Activated CD4-positive, alpha-beta T cell treated with anti-CD3 and anti-CD28 coated beads for 48 hours (primary cell): ENCODE measurements at regions not wholly inside any gene's neighbourhood (a gene's known extent, or its start where the extent isn't known, plus 50 kb on each side); places are given as distances from the start of the nearest gene placed in this dataset.

ENCODE experiments used
- DNase-seq: peaks from one replicate; pipeline ENCODE4 v3.0.0-alpha.2; 2020

DNA sequence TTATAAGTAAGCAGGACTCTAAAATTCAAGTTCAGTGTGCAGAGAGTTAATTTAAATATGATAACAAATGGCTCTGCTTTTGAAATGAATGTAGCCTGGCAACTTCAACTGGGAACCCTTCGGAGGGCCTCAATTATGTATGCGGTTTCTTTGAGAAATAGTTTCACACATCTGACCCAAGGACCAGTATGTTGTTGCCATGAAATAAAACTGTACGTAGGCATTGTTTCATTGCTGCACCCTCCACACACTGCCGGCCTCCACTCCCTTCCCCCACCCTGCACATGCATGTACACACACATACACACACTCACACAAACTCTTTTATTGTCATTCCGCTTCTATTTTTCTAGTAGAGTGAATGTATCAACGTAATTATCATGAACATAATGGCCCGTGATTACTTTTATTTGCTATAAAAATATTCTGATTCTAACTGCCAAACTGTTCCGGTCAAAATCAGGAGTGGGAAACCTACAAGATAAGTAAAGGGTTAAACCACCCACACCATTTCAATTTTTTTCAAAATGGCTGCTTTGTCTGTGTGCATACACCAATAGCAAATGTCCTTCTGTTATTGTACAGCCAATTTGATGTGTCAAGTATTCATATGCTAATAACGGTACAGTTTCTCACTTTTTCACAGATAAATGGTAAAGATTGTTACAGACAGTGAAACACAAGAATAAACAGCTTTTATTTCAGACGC, 215.5 kb upstream of the TMEM161B start:
- DNase-seq: no peak

DNA sequence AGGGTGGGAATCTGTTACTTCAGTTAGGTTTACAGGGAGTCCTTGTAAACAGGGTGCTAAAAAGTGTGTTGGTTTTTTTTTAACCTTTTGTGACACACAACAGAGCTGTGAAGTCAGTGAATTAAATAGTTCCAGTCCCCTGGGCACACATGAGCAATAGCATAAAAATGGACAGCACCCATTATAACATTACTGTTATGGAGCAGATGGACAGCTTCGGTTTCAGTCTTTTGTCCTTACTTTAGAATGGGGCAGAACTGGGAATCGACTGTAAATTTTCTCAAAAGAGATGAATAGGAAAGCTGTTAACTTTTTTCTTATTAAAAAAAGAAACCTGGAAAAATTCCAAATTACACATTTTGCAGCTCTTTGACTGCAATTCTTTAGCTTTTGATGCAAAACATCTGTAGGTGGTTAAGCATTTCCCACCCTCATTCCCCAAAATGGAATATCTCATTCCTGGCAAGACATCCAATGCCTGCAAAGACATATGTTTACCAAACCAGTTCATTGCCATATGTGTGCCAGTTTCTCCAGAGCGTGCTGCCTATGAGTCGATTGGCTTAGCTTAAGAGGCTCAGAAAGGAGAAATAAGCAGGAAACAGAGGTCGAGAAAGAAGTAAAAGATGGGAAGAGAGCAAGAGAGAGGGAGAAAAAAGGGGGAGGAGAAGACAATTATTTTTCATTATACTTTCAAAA, 212.3 kb upstream of the TMEM161B start:
- no peak for DNase-seq

DNA sequence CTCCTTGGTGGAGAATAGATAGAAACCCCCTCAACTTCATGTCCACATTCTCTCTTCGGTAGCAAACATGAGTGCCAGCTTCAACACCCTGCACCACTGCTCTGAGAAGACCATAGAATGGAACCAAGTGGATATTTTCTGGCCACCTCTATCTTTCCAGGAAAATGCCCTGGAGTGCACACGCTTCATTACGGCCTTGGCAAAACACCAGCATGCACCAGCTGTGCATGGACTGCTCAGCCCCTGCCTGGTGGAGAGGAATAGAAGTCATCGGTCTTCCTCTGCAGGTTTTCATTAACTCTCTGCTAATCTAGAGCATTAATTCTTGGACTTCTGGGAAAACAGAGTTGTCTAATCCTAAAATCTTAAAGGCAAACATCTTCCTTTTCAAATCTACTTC, 211.6 kb upstream of the TMEM161B start:
- no peak for DNase-seq

DNA sequence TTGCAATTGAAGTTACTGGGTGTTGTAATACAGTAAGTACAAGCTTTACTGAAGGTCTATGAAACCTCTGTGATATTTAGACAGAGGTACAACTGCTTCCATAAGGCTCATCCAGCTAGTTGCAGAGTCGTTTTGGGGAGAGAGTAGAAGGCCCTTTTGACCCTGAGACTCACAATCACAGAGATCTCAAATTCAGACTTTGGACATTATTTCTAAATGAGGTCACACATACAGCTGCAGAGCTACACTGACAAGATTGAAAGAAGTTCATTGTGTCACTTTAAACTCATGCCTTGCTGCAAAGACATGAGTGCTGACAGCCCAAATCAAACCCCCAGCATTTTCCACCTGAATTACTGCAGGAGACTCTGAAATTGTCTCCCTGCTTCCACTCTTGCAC, 205.9 kb upstream of the TMEM161B start:
- DNase-seq: no peak

DNA sequence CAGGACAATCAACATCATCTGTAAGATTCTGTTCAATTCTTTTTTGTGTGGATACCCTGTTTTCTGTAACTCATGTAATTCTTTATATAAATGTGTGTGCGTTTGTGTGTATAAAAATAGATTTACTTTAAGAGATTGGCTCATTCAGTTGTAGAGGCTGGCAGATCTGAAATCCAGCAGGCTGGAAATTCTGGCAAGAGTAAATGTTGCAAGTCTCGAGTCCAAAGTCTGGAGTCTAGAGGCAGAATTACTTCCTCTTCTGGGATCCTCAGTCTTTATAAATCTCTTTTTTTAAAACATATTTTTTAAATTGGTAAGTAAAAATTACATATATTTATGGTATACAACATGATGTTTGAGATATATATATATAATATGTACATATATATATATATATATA, 202.1 kb upstream of the TMEM161B start:
- DNase-seq: no peak

DNA sequence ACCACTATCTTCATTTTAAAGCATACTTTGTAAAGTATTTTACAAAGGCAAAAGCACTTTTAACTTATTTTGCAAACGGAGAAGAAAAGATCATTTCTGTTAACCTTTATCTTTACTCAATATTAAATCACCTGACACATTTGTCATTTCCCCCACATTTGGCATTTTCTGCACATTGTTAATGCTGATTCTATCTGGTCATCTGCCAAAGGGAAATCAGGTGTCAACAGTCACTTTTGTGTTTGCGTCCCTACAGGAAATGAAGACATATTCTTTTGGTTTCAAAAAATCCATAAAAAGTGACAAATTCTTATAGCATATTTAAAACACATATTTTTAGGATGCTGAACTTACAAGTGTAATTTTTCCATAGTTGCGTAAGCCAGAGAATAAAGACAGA, 191.3 kb upstream of the TMEM161B start:
- DNase-seq: no peak

DNA sequence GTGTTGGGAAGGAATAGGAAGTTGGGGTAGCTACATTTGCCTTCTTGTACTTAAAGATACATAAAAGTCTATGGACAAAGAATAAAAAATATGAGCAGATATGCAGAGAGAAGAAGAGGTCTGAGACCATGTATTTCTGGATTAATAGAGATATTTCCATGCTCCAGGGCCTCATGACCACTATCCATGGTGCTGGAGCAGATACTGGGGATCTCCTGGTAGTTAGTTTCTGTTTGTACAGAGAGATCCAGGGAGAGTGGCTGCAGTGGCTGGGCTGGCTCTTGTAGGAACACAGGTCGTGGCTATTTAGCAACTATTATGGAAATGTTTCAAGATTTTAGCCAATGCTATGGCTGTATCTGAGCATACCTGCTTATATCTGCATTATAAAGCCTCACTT, 184.2 kb upstream of the TMEM161B start:
- DNase-seq: no peak

DNA sequence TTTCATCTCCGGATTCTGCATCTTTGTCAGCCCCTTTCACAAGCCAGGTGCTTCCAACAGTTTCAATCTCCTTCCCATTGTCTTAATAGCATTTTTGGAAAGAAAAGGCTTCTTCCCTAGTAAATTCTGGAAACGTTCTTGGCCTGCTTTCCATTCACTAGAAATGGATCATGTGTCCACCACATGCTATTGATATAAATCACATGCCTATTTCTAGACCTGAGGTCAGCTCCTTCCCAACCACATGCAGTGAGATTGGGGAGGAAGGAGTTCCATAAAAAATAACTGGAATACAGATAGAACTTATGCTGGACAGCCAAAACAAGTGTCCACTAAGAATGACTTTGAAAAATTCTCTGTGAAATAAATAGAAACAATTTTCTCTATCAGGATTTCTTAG, 181.6 kb upstream of the TMEM161B start:
- no peak for DNase-seq

DNA sequence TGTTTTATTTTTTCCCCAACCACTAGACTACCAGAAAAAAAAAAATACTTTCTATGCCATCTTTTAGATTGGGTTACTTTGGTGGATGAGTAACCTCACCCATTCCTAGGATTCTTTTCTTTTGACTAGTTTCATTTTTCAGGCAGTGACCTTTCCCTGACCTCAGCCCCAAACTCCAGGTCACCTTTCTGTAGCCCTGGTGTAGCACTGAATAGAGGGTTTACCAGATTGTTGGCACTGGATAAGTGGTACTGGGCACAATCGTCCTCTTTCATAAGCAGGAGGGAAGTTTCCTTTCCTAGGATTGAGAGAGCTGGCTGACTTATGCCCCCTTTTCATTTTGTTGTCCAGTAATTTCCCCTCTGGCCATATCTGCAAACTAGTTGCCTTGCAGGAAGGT, 169.4 kb upstream of the TMEM161B start:
- no peak for DNase-seq

DNA sequence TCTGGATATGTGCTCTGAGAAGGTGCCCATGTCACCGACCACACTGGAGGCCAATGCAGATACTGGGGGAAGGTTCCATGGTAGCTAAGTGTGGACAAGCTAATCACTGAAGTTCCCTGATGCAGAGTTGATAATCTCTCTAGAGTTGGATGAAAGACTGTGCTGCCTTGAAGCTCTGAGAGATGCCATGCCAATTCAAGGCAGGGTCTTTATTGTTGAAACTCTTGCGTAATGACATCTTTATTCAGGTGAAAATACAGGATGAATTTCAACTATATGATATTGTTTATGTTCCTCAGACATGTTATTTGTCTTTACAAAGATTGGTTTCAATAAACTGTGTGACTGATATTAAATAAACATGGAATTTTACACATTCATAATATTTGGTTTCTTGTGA, 167.6 kb upstream of the TMEM161B start:
- DNase-seq: no peak

DNA sequence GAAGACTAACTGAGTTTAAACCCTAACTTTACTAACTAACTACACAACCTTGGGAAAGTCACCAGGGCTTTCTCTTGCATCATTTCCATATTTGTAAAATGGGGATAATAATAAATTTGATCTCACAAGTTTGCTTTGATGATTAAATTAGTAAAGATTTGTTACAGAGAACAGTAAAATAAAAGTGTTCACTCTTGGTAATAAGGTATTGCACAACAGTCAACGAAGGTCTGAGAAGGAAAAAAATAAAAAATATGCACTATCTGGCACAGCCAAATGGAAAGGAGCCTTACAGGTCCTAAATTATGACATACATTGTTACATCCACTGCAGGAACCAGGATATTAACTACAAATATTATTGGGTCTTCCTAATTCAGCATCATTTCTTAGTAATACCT, 160.0 kb upstream of the TMEM161B start:
- DNase-seq: no peak

DNA sequence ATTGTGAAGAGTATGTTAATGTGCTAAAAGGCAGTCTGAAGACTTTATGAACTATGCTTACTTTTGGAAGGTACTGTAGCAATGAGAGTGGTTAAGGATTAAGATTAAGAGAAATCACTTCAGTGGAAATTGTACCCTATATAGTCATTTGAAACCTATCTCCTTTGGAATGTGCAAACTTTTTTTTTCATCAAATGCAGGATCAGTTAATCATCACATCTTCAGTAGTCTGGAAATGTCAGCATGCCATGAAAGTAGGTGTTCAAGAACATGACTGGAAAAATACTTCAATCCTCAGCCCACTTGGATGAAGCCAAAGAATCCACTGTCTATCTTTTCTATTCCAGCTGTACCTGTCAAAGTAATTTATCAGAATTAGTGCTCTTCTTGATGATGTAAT, 157.8 kb upstream of the TMEM161B start:
- no peak for DNase-seq

DNA sequence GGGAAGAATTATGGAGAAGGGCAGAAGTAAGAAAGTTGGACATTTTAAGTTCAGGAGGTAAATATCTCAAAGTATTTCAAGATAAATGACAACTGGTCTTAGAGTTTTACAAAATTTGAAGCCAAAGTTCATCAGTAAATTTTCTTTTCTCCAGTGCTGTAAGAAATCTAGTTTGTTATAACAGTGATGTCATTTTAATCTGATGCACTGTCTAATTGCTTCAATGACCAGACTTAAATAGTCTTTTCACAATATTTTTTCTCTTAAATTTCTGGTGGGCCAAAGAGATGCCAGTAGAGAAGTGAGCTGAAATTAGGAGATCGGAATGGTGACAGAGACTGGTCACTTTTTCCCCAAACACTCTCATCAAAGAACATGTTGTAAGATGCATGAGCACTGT, 156.5 kb upstream of the TMEM161B start:
- DNase-seq: no peak

DNA sequence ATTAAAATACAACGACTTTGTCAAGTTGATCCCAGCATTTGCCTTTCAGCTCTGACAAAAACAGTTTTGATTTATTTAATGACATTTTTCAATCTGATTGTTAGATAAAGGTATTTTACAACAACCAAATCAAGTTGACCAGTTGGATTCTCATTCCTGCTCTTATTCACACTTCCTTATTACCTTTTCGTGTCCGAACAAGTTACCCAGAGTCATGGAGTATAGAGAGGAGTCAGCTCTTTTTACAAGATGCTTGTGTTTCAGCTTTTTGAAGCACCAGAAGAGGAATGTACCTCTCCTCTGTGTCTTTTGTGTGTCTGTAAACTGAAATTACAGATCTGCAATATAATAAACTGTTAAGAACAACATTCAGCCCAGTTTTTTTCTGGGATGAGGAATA, 151.3 kb upstream of the TMEM161B start:
- no peak for DNase-seq

DNA sequence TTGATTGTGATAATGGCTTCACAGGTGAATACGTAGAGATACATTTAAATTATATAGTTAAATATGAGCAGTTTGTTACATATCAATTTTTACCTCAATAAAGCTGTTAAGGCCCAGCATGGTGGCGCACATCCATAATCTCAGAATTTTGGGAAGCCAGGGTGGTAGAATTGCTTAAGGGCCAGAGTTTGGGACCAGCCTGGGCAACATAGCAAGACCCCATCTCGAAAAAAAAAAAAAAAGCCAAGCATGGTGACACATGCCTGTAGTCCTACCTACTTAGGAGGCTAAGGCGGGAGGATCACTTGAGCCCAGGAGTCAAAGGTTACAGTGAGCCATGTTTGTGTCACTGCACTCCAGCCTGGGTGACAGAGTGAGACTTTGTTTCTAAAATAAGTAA, 138.7 kb upstream of the TMEM161B start:
- no peak for DNase-seq

DNA sequence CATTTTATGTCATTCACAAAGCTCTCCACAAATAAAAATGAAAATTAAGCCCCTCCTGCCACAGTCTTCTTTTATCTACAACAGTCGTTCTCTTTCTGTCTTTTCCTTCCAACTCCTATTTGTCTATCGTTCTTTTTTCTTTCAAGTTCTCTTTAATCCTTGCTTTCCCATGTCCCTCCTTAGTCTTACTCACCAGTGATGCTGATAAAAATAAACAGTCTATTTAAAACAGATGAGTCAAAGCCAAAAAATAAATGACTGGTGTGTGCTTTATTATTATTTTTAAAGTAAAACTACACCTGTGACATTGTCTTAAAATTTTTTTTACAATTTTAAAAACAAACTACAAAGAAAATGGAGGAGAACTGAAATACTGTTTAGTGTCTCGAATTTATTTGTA, 137.1 kb upstream of the TMEM161B start:
- no peak for DNase-seq

DNA sequence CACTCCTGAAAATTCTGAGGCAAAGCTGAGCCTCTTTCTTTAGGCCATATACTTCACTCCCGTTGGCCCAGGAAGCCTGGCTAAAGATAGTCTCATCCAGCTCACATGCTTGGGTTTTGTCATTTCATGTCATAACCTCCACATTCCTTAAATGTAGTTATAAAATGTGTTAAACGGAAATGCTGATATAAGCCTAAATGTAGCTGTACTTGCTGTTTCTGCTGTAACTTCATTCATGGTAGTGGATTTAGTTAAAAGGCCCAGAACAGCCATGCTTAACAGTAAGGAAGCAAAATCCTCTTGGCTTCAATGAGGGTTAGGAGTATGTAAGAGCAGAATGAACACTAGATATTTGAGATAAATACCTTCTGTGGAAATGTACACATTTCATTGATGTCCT, 135.8 kb upstream of the TMEM161B start:
- no peak for DNase-seq

DNA sequence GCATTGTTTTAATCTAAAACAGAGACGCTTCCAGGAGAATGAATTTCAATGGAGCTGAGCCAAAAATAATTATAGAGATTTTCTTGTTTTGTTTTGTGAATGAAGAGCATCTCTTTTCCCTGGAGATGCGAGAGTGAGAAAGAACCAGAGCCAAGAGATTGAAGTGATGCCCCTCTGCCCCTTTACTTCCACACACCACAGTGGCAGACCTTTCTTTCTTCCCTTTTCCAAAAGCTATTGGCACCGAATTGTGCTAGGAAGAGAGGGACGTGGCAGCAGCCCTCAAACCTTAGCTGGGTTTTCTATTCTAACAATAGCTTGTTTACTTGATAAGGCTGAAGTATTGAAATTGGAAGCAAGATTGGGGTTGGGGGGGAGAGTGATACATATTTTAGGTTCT, 133.0 kb upstream of the TMEM161B start:
- no peak for DNase-seq

DNA sequence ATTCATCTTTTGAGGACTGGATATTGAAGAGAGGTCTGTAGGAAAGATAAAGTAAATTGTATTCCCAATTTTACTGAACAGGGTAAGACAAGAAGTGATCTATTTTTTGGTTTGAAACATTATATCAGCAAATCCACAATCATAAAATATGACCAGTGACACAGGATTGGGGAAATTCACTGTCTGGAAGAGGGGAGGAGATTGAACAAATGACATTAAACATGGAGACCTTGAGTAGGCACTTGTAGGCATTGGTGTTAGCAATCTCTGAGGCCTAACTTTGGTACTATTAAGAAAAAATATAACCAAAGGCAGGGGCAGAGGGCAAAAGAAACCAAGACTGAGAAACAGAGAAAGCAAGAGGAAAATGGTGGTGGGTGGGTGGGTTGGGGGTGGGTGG, 132.6 kb upstream of the TMEM161B start:
- no peak for DNase-seq

DNA sequence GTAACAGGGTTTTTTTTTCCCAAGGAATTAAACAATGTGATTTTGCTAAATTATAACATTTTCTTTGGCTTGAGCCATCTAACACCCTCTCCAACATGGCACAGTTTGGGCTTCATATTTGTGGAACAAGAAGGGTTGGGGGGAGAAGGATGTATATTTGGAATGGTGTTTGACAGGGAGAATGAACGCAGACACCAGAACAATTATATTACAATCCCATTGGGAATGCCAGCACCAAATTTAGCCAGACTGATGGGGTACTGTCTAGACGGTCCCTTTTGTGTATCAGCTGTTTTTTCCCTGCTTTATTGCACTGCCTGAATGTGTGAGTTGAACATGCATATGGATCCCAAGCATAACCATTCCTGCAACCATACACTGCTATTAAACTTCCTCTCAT, 130.9 kb upstream of the TMEM161B start:
- DNase-seq: no peak

DNA sequence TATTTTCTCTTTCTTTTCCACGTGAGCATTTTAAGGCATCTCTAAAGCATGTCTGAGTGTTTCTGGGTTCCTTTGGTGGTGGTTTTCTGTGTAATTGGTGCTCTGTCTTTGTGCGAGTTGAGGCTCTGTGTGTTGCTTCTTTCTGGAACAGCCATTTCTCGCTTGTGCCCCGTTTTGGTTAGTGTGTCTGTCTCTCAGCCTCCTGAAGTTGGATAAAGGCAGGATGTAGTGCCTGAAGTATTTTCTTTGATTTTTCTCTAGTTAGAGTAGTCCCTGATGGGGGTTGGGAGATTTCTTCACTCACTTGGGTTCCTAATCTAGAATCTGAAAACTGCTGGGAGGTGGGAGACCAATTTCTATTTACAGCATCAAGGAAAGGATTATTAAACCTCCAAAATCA, 129.7 kb upstream of the TMEM161B start:
- no peak for DNase-seq

DNA sequence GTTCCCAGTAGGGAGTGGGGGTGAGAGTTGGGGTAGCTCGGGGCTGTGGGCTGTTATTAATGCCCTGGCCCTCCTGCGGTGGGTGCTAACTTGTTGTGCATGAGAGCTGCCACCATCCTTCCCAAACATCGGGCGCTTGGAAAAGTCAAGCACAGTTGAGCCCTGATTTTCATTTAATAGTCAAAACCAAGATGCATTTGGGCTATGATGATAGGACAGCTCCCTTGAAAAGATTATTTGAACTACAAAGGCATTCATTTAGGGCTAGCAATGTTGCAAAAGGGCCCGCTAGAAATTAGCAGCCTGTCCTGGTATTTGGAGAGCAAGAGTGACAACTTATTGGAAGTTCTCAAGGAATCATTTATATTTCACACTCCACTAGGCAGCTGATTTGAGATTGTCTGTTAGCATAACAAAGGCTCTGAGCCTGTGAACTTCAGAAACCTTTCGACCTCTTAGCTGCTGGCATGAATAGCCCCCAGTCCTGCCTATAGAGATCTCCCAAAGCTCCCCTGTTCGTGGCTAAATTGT, 128.2 kb upstream of the TMEM161B start:
- no peak for DNase-seq

DNA sequence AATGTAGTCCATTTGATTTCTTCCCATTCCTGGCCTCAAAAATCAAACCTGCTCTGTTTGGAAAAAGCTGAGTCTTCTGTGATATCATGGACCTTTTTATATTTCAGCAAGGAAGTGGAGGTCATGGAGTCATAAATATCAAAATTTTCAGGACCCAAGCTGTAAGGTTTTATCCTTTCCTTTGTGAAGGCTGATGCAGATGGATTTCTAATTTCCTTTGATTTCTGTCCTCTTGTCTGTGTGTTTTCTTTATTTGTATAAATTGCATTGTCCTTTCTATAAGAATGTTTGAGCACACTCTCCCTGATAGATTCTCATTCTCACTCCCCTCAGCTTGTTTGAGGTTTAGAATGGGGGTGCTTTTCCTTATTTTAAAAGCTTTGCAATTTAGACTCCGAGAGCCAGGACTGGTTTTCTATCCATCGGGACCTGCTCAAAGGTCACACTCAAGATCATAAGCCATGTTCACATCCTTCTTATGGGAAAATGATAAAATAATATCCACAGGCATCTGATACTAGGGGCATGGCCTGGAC, 127.4 kb upstream of the TMEM161B start:
- no peak for DNase-seq

DNA sequence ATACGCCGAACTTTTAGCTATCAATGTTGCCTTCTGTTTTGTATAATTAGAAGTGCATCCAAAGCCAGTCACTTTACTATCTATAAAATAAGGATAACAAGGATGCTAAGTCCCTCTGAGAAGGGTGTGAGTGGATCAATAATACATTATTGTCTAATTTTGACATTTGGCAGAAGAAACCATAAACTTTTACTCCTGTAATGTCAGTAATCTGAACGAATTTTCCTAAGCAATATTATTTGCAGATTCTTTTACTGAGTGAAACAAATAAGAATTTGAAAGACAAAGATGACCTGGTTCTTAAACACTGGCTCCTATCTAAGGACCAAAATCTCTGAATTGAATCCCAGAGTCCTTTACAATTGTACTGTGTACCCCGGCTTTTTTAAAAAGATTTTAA, 126.6 kb upstream of the TMEM161B start:
- no peak for DNase-seq
